ENCODE measurements at regions not wholly inside any gene's neighbourhood (a gene's known extent, or its start where the extent isn't known, plus 50 kb on each side); places are given as distances from the start of the nearest gene placed in this dataset.

DNA sequence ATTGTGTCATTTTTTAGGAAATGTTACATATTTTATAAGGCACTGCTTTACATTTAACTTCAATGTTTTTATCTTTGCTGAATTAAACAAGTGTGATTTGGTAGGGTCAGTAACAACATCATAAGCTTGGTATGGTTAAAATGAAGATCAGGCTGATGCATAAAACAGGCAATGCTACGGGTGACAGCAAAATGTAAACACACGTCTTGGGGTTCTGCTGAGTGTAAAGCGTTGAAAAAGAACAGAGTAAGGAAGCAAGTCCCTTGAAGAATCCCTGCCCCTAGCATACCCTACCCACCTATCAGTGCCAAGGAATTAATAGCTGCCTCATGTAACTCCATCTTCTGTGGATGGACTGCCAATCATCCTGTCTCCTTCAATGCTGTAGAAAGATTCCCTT is 157.0 kb downstream of the CBLL2 start:
- DNase-seq (ENCODE audit: low spot score in 2 of 2) (no peak), ATAC-seq (no peak)
- Mint-ChIP-seq H3K36me3 (no peaks in the 10 kb centered on the region), H3K9me3 (peaks cover 5% of the 10 kb centered on the region), H3K4me1 (no peaks in the 10 kb centered on the region), H3K4me3 (no peak overlapping the region), H3K27ac (no peak overlapping the region)

DNA sequence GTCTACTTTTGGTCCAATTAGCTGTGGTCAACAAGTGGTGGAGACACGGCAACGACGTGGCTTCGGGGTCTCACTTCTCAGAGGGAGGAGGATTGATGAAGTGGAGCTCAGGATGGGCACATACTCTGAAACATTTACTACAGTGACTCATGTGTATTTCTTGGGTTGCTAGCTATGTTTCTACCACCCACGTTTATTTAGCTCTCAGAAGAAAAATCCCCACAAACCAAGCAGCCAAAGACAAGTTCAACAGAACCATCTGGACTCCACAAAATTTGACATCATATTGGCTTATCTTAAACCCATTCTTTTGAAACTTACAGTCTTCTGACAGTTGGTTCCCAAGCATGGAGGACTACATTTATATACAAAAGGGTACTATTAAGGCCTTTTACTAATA is 158.0 kb downstream of the CBLL2 start:
- peaks cover 5% of the 10 kb centered on the region for H3K9me3 Mint-ChIP-seq
- no peaks in the 10 kb centered on the region for H3K36me3 Mint-ChIP-seq
- ATAC-seq: no peak
- H3K4me3 Mint-ChIP-seq: no peak overlapping the region
- DNase-seq (ENCODE audit: low spot score in 2 of 2): no peak
- H3K4me1 Mint-ChIP-seq: no peaks in the 10 kb centered on the region
- H3K27ac Mint-ChIP-seq: no peak overlapping the region

DNA sequence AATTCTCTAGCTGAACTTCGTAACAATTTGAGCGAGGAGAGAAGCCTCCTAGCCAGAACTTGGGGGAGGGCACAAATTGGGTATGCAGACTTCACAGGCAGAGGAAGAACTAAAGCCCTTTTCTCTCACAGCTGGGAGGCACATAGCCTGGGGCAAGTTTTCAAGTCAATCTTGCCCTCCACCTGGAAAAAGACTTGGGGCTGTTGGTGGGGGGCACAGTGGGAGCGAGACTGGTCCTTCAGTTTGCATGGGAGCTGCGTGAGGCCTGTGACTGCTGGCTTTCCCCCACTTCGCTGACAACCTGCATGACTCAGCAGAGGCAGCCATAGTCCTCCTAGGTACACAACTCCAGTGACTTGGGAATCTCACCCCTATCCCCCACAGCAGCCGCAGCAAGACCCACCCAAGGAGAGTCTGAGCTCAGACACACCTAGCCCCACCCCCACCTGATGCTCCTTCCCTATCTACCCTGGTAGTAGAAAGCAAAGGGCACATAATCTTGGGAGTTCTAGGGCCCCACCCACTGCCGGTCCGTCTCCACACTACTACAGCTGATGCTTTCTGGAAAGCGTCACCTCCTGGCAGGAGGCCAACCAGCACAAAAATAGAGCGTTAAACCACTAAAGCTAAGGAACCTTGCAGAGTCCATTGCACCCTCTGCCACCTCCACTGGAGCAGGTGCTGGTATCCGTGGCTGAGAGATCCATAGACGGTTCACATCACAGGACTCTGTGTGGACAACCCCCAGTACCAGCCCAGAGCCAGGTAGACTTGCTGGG is 160.8 kb downstream of the CBLL2 start:
- Mint-ChIP-seq H3K9me3 (no peaks in the 10 kb centered on the region), H3K4me1 (no peaks in the 10 kb centered on the region), H3K36me3 (no peaks in the 10 kb centered on the region), H3K27ac (no peak overlapping the region), H3K4me3 (no peak overlapping the region)
- no peak for DNase-seq (ENCODE audit: low spot score in 2 of 2)
- ATAC-seq: no peak

DNA sequence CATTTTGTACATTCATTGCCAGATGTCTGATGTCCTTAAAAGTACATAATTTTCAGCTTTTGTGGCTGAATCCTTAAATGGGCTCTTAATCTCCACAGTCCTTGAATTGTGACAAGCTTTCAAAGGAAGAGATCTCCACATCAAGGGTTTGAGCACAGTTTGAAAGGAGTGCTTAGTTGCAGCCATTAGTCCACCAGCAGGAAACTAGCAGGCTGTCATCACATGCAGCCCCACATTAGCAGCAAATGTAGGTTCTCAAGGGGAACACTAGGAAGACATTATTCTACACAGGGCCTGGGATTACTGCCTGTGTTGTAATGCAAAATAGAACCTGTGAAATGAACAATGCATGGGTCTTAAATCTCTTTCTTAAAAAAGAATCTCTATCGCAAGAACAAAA is 173.2 kb downstream of the CBLL2 start:
- DNase-seq (ENCODE audit: low spot score in 2 of 2) (no peak), ATAC-seq (no peak)
- Mint-ChIP-seq H3K4me1 (no peaks in the 10 kb centered on the region), H3K36me3 (no peaks in the 10 kb centered on the region), H3K4me3 (no peak overlapping the region), H3K27ac (no peak overlapping the region), H3K9me3 (peaks cover 3% of the 10 kb centered on the region)

DNA sequence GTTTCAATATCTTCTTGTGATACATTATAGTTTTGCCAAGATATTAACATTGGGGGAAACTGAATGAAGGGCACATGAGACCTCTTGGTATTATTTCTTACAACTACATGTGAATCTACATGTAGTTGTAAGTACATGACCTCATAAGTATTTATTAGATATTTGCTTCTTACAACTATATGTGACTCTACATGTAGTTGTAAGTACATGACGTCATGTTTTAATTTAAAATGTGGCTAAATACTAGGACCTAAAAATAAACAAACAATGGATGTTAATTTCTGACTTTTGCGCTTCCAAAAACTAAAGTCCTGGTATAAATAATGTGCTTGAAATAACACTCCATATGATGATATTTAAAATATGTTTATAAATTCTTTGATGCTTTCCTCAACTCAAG is 190.2 kb downstream of the CBLL2 start:
- H3K9me3 Mint-ChIP-seq: no peaks in the 10 kb centered on the region
- no peak overlapping the region for H3K27ac Mint-ChIP-seq
- H3K4me1 Mint-ChIP-seq: no peaks in the 10 kb centered on the region
- no peak overlapping the region for H3K4me3 Mint-ChIP-seq
- ATAC-seq (no peak), DNase-seq (ENCODE audit: low spot score in 2 of 2) (no peak)
- no peaks in the 10 kb centered on the region for H3K36me3 Mint-ChIP-seq

DNA sequence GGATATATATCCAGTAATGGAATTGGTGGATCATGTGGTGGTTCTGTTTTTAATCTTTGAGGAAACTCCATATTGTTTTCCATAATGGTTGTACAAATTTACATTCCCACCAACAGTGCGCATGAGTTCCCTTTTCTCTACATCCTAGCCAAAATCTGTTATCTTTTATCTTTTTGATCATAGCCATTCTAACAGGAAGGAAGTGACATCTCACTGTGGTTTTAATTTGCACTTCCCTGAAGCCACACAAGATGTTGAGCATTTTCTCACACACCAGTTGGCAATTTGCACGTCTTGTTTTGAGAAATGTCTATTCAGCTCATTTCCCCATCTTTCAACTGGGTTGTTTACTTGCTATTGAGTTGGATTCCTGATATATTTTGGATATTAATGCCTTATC is 194.9 kb downstream of the CBLL2 start:
- ATAC-seq (no peak), DNase-seq (ENCODE audit: low spot score in 2 of 2) (no peak)
- Mint-ChIP-seq H3K4me3 (no peak overlapping the region), H3K27ac (no peak overlapping the region), H3K9me3 (no peaks in the 10 kb centered on the region), H3K36me3 (no peaks in the 10 kb centered on the region), H3K4me1 (no peaks in the 10 kb centered on the region)

DNA sequence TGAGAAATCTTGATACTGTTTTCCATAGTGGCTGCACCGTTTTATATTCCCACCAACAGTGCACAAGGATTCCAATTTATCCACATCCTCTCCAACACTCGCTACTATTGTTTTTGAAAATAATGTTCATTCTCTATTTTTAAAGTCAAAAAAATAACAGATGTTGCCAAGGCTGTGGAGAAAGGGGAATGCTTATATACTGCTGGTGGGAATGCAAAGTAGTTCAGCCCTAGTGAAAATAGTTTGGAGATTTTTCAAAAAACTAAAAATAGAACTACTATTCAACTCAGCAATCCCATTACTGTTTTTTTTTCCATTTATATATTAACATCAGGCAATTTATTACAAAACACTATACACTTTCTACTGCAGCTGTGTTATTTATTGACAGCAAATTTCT is 208.7 kb downstream of the CBLL2 start:
- no peaks in the 10 kb centered on the region for H3K4me1 Mint-ChIP-seq
- no peak for DNase-seq (ENCODE audit: low spot score in 2 of 2)

DNA sequence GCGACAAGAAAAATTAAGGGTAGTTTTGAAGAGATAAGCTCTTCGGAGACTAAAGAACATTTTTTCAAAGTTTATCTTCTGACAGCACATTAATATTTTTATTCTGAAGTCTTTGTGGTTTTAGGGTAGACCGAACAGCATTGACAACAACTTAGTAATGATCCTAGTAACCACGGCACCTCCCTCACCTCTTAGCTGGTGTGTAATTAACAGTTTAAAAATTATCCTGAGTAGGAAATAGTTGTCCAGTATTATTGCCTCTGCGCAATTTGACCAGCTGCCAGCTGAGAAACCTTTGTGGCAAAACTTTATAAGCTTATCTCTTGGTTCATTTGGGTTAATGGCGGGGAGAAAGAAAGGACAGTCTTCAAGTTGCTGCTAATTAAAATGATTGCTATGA is 213.6 kb downstream of the CBLL2 start:
- H3K36me3 Mint-ChIP-seq: no peaks in the 10 kb centered on the region
- no peak overlapping the region for H3K27ac Mint-ChIP-seq
- ATAC-seq (no peak), DNase-seq (ENCODE audit: low spot score in 2 of 2) (no peak)
- no peak overlapping the region for H3K4me3 Mint-ChIP-seq
- H3K4me1 Mint-ChIP-seq: no peaks in the 10 kb centered on the region
- no peaks in the 10 kb centered on the region for H3K9me3 Mint-ChIP-seq

More for the DNA sequence above, 208.7 kb downstream of the CBLL2 start:
- Mint-ChIP-seq H3K4me3 (no peak overlapping the region), H3K9me3 (no peaks in the 10 kb centered on the region), H3K27ac (no peak overlapping the region), H3K36me3 (no peaks in the 10 kb centered on the region)
- ATAC-seq: no peak

DNA sequence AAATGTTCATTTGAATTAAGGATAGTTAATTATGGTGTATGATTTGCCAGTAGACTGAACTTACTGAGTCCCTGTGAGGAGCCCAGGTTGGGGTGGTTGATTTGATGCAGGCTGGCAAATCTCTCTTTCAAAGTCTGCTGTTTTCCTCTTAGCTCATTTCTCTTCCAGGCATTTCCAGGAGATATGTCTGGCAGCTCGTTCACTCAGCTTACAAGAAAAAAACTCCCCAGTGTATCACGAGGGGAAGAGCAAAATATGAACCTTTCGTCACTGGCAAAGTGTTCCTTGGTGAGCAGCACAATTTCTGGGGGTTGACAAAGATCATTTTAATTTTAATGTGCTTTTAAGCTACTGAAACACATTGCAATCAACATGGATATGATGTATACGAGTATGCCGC is 244.2 kb downstream of the CBLL2 start:
- Mint-ChIP-seq H3K9me3 (no peaks in the 10 kb centered on the region), H3K27ac (no peak overlapping the region), H3K36me3 (no peaks in the 10 kb centered on the region), H3K4me1 (no peaks in the 10 kb centered on the region), H3K4me3 (no peak overlapping the region)
- ATAC-seq (no peak), DNase-seq (ENCODE audit: low spot score in 2 of 2) (no peak)

DNA sequence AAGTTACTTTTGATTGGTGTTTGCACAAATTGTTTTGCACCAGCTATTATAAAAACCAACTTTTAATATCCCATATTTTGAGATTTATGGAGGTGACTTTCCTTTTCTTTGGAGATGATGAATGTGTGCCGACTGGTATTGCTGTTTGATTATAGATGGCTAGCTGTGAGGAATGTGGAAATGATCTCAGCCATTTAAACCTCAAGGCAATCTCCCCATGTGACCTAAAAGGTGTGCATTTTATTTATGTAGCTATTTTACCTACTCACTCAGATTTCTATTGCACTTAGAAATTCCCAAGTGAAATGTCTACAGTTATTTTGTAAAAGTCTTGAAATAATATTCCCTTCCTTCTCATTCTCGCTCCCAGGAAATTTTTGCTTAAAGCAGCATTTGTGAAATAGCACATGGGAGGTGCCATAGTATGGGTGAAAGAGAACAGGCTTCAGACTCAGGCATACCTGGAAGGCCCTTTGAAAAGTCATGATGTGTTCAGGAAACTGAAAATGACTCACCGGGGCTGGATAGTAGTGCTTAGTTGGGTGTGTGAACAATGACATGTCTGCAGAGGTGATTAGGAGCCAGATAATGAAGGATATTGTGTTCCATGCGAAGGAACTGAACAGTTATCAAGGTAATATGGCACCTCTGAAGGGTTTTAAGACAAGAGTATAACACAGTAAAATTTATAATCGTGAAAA is 247.6 kb downstream of the CBLL2 start:
- no peak overlapping the region for H3K27ac Mint-ChIP-seq
- ATAC-seq (no peak), DNase-seq (ENCODE audit: low spot score in 2 of 2) (no peak)
- H3K9me3 Mint-ChIP-seq: no peaks in the 10 kb centered on the region
- H3K4me3 Mint-ChIP-seq: no peak overlapping the region
- no peaks in the 10 kb centered on the region for H3K4me1 Mint-ChIP-seq
- no peaks in the 10 kb centered on the region for H3K36me3 Mint-ChIP-seq

DNA sequence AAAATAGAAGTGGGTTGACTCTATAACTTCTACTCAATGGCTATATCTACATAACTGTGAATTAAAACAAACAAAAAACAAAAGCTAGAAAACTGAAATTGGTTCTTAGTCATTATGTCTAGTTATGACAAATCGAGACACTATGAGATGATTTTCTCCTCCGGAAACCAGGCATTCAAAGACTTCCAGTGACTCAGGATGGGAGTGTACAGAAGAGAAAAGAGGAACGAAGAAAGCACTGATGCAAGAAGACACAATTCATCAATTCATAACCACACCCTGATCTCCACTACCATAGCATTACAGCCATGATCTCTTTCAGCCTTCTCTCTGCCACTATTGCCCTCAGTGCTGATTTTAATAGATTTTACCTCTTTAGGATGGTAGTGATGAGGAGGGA is 253.6 kb downstream of the CBLL2 start:
- H3K9me3 Mint-ChIP-seq: peaks cover 3% of the 10 kb centered on the region
- ATAC-seq (peak; percentile 66), DNase-seq (ENCODE audit: low spot score in 2 of 2) (no peak)
- no peak overlapping the region for H3K27ac Mint-ChIP-seq
- H3K4me1 Mint-ChIP-seq: no peaks in the 10 kb centered on the region
- no peak overlapping the region for H3K4me3 Mint-ChIP-seq
- H3K36me3 Mint-ChIP-seq: no peaks in the 10 kb centered on the region

DNA sequence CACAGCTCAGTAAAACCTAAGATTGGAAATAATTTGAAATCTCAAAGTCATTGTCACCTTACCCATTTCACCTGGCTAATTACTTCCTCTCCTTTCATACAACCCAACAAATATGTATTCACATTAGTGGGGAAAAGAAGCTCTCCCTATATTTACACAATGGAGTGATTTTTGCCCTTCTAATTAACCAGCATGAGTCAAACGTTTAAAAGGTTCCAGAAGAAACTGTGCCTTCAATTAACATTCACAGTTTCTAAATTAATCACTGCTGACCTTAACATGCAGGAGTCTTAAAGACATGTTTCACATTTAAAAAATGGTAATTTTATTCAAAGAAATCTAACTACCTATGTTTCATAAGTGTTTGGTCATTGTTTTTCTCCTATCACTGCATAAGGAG is 254.6 kb downstream of the CBLL2 start:
- no peak for ATAC-seq
- no peak for DNase-seq (ENCODE audit: low spot score in 2 of 2)

DNA sequence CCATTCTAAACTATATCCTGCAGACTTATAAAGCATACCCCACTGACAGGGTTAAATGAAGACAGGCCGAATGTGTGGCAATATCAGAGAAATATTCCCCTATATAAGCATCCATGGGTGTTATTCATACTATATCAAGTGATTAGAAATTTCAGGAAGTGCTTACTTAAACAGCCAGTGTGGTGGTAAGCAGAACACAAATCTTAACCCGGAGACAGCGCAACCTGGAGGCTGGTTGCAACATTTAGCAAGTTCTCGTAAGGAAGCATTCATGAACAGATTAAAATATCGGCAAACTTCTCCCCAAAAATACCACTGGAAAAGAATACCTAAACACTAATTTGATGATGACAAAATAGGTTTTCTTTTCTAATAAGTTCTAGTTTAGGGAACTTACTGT is 261.2 kb downstream of the CBLL2 start:
- H3K27ac Mint-ChIP-seq: no peak overlapping the region
- H3K4me3 Mint-ChIP-seq: no peak overlapping the region
- DNase-seq (ENCODE audit: low spot score in 2 of 2) (no peak), ATAC-seq (no peak)
- H3K36me3 Mint-ChIP-seq: no peaks in the 10 kb centered on the region
- no peaks in the 10 kb centered on the region for H3K9me3 Mint-ChIP-seq
- no peaks in the 10 kb centered on the region for H3K4me1 Mint-ChIP-seq

More for the DNA sequence above, 254.6 kb downstream of the CBLL2 start:
- Mint-ChIP-seq H3K4me1 (no peaks in the 10 kb centered on the region), H3K27ac (no peak overlapping the region), H3K4me3 (no peak overlapping the region), H3K9me3 (peaks cover 3% of the 10 kb centered on the region), H3K36me3 (no peaks in the 10 kb centered on the region)

DNA sequence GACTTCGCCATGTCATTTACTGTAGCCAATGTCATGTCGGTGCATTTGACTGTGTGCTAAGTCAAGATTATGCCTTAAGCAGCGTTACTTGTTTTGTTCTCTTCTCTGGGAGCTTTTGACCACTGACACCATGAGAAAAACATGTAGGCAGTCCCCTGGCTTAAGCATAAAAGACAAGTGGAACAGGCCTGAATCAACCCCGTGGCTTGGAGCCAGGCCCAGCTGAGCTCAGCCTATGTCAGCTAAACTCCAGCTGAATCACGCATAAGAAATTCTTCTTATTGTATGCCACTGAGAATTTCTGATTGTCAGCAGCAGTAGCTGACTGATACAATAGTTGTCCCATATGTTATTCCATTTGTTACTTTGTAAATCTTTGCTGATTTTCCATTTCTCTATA is 261.9 kb downstream of the CBLL2 start:
- no peak for DNase-seq (ENCODE audit: low spot score in 2 of 2)

DNA sequence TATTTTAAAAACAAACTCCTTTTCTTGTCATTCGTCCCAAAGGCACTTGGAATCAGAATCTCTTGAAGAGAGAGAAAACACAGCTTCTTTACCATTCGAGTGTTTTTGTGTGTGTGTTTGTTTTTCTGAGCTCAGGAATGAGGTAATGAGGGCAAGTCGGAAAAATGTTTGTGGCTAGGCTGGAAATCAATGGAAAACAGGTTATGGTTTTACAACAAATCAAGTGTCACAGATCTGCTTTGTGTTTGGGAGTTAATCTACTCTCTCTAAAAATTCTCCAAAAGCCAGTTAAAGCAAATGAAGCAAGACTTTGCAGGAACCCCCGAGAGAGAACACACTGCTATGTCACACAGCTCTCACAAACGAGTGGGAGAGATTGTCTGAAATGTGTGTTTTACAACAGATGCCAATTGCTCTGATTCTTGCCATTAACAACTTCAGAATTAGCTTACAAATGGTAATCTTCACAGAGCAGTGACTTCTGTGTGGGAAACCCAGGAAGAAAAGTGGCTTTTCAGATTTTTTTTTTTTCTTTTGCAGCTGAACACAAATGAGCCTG is 264.1 kb downstream of the CBLL2 start:
- H3K4me1 Mint-ChIP-seq: no peaks in the 10 kb centered on the region

More for the DNA sequence above, 261.9 kb downstream of the CBLL2 start:
- H3K27ac Mint-ChIP-seq: no peak overlapping the region
- H3K9me3 Mint-ChIP-seq: peaks cover 6% of the 10 kb centered on the region
- ATAC-seq: no peak
- H3K4me3 Mint-ChIP-seq: no peak overlapping the region
- no peaks in the 10 kb centered on the region for H3K4me1 Mint-ChIP-seq
- no peaks in the 10 kb centered on the region for H3K36me3 Mint-ChIP-seq

DNA sequence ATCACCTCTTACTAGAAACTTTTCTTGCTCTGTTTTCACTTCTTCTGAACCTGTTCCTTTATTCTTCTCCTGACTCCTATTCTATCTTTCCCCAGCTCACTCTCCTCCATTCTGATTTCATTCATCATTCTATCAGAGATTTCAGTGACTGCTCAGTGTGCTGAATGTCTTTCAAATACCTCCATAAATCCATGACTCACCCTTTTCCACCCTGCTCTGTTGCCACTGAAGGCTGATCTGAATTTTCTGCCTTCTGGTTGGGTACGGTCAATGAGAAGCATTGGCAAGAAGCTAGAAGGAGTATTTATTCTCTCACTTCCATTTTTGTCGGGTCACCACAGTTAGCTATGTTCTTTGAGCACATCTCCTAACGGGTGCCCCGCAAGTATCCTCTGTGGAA is 265.9 kb downstream of the CBLL2 start:
- Mint-ChIP-seq H3K4me3 (no peak overlapping the region), H3K4me1 (no peaks in the 10 kb centered on the region), H3K36me3 (no peaks in the 10 kb centered on the region), H3K27ac (no peak overlapping the region), H3K9me3 (peaks cover 14% of the 10 kb centered on the region)
- ATAC-seq: no peak
- DNase-seq (ENCODE audit: low spot score in 2 of 2): no peak

More for the DNA sequence above, 264.1 kb downstream of the CBLL2 start:
- no peak for DNase-seq (ENCODE audit: low spot score in 2 of 2)
- Mint-ChIP-seq H3K9me3 (peaks cover 10% of the 10 kb centered on the region), H3K27ac (no peak overlapping the region), H3K36me3 (no peaks in the 10 kb centered on the region), H3K4me3 (no peak overlapping the region)
- no peak for ATAC-seq
